ENCODE measurements at regions not wholly inside any gene's neighbourhood (a gene's known extent, or its start where the extent isn't known, plus 50 kb on each side); places are given as distances from the start of the nearest gene placed in this dataset.

DNA sequence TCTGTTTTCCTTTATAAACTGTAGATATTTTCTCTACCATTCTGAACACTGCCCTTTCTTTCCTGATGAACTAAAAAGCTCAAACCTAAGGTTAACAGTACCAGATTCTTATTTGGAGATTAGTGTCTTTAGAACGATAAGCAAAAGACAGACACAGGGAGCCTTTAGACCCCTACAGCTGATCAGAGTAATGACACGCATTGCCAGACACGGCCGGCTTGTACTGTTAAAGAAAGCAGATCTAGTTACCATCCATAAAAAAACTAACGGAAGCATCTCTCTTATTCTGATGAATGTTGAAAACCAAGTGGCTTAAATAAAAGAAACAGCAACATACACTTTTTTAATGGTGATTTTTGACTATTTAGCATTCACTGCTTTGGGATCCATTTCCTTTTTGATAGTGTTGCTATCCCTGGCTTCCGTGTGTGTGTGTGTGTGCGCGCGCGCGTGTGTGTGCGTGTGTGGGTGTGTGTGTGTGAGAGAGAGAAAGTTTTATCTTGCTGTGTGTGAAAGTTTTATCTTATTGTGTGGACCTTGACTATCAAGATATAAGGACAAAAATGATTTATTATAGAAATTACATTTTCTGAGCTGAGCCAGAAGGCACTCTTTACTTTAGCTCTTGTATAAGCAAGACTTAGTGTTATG, 95.6 kb upstream of the SLC35B3 start:
- Mint-ChIP-seq H3K36me3 (ENCODE audit: low read depth) (no peaks in the 10 kb centered on the region), H3K9me3 (peaks cover 33% of the 10 kb centered on the region), H3K4me1 (ENCODE audit: low read depth) (no peaks in the 10 kb centered on the region), H3K27me3 (ENCODE audit: insufficient read depth) (0 out of 2 replicates have a peak, but pooled peaks cover under 1% of the 10 kb centered on the region), H3K4me3 (no peak overlapping the region), H3K27ac (no peak overlapping the region)
- TF ChIP-seq, protein P1, sequence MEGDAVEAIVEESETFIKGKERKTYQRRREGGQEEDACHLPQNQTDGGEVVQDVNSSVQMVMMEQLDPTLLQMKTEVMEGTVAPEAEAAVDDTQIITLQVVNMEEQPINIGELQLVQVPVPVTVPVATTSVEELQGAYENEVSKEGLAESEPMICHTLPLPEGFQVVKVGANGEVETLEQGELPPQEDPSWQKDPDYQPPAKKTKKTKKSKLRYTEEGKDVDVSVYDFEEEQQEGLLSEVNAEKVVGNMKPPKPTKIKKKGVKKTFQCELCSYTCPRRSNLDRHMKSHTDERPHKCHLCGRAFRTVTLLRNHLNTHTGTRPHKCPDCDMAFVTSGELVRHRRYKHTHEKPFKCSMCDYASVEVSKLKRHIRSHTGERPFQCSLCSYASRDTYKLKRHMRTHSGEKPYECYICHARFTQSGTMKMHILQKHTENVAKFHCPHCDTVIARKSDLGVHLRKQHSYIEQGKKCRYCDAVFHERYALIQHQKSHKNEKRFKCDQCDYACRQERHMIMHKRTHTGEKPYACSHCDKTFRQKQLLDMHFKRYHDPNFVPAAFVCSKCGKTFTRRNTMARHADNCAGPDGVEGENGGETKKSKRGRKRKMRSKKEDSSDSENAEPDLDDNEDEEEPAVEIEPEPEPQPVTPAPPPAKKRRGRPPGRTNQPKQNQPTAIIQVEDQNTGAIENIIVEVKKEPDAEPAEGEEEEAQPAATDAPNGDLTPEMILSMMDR (IDR thresholded peaks at IDR 0.05), result no peak
- DNase-seq, result no peak

DNA sequence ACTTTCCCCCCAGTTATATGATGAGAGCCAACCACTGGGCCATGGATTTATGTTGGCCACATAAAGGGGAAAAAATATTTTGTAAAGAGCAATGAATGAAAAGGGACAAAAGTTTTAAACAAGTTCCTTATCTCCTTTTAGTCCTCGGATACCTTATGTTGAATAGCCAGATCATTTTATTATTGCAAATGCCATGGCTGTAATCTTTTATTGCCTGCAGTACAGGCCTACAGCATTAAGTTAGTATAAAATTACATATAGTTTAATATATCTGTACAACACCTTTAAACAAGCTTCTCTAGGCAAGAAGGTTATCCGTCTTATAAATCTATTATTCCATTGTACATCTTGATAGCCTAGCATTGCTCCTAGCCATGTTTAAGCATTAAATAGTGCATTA, 93.9 kb upstream of the SLC35B3 start:
- H3K36me3 Mint-ChIP-seq (ENCODE audit: low read depth), result no peaks in the 10 kb centered on the region
- DNase-seq, result no peak
- H3K27me3 Mint-ChIP-seq (ENCODE audit: insufficient read depth), result no peaks in the 10 kb centered on the region
- no peak overlapping the region for H3K27ac Mint-ChIP-seq
- TF ChIP-seq, protein P1 (IDR thresholded peaks at IDR 0.05), result no peak
- H3K9me3 Mint-ChIP-seq, result peaks cover 23% of the 10 kb centered on the region
- H3K4me1 Mint-ChIP-seq (ENCODE audit: low read depth), result no peaks in the 10 kb centered on the region
- H3K4me3 Mint-ChIP-seq, result no peak overlapping the region

DNA sequence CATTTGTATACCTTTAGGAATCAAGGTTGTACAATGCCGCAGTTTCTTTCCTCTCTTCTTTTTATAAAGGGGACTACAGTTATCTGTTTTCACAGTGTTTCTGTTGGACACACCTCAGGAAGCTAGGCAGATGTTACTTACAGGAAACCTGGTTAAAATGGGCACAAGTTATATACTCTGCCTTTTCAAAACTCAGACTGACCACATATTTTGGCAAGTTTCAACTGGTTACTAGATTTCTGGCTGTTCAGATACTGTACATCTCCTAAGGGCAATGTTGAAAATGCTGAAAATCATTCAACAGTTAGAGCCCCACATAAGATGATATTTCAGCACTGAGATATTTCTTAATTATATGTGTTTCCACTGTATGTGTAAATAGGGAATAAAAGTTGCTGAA, 92.5 kb upstream of the SLC35B3 start:
- no peak for DNase-seq
- Mint-ChIP-seq H3K27ac (no peak overlapping the region), H3K9me3 (peaks cover 25% of the 10 kb centered on the region), H3K36me3 (ENCODE audit: low read depth) (no peaks in the 10 kb centered on the region), H3K4me1 (ENCODE audit: low read depth) (no peaks in the 10 kb centered on the region), H3K27me3 (ENCODE audit: insufficient read depth) (no peaks in the 10 kb centered on the region), H3K4me3 (no peak overlapping the region)
- TF ChIP-seq, protein P1 (IDR thresholded peaks at IDR 0.05), result no peak

DNA sequence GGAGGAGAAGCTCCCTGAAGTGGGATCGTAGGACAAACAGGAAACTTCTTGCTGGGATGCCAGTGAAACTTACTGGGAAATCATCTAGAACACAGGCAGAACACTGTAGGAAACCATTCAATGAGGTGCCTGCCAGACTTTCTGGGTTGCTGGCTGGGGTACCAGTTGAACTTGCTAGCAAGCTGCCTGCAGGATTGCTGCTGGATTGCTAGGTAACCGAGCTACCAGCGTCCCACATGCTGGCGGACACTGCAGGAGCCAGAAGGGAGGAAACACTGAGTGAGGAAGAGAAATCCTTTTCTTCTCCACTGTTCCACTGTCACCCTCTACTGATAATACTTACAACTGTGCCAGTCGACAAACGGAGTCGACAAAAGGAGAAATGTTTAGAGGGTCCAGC, 91.3 kb upstream of the SLC35B3 start:
- Mint-ChIP-seq H3K4me3 (no peak overlapping the region), H3K27me3 (ENCODE audit: insufficient read depth) (no peaks in the 10 kb centered on the region), H3K27ac (no peak overlapping the region), H3K4me1 (ENCODE audit: low read depth) (no peaks in the 10 kb centered on the region), H3K36me3 (ENCODE audit: low read depth) (no peaks in the 10 kb centered on the region), H3K9me3 (peaks cover 37% of the 10 kb centered on the region)
- TF ChIP-seq, protein P1 (IDR thresholded peaks at IDR 0.05), result no peak
- DNase-seq, result no peak

DNA sequence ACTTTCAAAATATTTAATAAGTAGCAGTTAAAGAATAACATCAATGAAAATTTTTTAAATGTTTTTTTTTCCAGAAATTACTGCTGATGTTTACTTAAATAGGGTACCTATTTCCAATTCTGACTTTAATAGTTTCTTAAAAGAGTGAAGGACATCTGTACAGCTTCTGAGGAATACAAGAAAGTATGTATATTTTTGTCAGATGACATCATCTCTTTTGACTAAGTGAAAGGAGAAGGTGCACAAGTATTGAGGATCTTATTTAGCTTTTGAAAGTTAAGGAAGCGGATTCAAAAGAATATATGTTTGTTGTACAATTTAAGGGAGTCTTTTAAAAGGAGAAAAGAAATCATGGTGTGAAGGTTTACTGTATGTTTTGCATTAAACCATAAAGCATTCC, 90.0 kb upstream of the SLC35B3 start:
- no peak for DNase-seq
- no peak overlapping the region for H3K4me3 Mint-ChIP-seq
- peaks cover 36% of the 10 kb centered on the region for H3K9me3 Mint-ChIP-seq
- H3K27me3 Mint-ChIP-seq (ENCODE audit: insufficient read depth), result no peaks in the 10 kb centered on the region
- H3K36me3 Mint-ChIP-seq (ENCODE audit: low read depth), result no peaks in the 10 kb centered on the region; the same call in 1 of the 2 replicates
- TF ChIP-seq, protein P1 (IDR thresholded peaks at IDR 0.05), result no peak
- H3K27ac Mint-ChIP-seq, result no peak overlapping the region
- no peaks in the 10 kb centered on the region for H3K4me1 Mint-ChIP-seq (ENCODE audit: low read depth)

Measured in HFFc6 (cell line).